ENCODE measurements at regions not wholly inside any gene's neighbourhood (a gene's known extent, or its start where the extent isn't known, plus 50 kb on each side); places are given as distances from the start of the nearest gene placed in this dataset.
A peak's percentile ranks its signal among the peaks of the same experiment; 100 is the strongest.
"Not testable (repeated sequence)": the region's sequence is repeated elsewhere in the genome, so short reads cannot be mapped to it uniquely, and the experiment has no call there.

DNA sequence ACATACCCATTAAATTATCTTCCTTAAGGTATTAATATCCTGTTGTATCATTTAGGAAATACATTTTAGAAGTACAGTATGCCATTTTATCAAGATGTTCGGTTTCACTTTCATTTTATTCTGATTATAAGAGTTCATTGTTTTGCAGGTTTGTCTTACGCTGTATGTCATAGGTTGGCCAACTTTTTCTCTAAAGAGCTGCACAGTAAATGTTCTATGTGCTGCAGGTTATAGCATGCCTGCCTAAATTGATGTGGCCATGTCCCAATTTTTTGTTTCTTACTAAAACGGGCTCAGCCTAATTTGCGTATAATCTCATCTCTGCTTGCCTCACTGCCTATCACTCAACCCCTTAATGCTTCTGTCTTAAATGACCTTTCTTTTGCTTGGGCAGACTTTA lies 126.4 kb downstream of the USP22 start:
- no peak for DNase-seq

DNA sequence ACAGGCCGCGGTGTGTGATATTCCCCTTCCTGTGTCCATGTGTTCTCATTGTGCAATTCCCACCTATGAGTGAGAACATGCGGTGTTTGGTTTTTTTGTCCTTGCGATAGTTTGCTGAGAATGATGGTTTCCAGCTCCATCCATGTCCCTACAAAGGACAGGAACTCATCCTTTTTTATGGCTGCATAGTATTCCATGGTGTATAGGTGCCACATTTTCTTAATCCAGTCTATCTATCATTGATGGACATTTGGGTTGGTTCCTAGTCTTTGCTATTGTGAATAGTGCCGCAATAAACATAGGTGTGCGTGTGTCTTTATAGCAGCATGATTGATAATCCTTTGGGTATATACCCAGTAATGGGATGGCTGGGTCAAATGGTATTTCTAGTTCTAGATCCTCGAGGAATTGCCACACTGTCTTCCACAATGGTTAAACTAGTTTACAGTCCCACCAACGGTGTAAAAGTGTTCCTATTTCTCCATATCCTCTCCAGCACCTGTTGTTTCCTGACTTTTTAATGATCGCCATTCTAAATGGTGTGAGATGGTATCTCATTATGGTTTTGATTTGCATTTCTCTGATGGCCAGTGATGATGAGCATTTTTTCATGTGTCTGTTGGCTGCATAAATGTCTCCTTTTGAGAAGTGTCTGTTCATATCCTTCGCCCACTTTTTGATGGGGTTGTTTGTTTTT lies 125.1 kb downstream of the USP22 start:
- DNase-seq: not testable (repeated sequence)

DNA sequence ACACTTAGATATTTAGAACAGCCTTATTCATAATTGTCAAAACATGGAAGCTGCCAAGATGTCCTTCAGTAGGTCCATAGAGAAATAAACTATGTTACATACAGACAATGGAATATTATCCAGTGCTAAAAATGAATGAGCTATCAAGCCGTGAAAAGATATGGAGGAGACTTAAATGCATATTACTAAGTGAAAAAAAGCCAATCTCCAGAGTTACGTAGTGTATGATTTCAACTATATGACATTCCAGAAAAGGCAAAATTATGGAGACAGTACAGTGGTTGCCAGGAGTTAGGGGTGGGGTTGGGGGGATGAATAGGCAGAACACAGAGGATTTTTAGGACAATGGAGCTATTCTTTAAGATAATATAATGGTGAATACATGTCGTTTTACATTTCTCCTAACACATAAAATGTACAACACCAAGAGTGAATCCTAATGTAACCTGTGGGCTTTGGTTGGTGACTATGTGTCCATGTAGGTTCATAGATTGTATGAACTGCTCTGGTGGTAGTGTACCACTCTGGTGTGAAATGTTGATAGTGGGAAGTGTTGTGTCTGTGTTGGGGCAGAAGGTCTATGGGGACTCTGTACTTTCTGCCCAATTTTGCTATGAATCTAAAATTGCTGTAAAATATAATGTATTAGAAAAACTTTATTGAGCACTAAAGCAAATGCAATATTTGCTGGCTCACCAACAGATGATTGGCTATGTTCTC lies 122.6 kb downstream of the USP22 start:
- DNase-seq: no peak

DNA sequence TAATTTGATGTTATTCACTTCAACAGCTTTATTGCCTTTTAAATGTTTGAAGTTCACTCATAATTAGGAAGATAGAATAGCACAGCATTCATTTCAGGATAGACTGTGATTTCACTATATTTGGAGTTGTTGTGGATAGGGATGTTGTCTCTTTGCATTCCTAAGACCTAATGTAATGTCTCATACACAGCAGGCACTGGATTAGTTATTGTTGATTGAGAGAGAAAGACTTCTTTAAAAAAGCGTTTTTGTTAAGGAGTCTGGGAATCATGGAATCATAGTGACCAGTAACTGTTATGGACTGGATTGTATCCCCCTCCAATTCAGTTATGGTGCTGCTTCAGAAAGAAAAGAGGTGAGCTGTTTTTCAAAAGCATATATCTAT lies 122.0 kb downstream of the USP22 start:
- no peak for DNase-seq

DNA sequence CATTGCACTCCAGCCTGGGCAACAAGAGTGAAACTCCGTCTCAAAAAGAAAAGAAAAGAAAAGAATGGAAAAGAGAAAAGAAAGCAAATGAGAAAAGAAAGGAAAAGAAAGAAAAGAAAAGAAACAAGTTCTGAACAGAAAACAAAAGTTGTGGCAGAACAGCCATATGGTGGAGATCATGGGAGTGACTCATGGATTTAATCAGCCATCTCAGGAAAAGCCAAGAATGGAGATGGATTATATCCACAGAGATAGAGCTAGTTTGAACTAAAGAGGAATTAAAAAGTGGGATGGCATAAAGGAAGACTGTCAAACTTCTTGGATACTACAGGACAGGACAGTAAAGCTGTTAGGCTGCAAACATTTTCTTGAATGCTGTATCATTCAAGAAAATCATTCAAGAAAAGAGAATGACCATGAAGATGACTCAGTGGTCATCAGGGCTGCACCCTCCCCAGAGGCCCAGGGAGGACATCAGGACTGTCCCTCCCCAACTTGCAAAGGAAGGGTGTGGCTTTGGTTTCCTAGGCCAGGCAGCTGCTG lies 120.6 kb downstream of the USP22 start:
- no peak for DNase-seq

DNA sequence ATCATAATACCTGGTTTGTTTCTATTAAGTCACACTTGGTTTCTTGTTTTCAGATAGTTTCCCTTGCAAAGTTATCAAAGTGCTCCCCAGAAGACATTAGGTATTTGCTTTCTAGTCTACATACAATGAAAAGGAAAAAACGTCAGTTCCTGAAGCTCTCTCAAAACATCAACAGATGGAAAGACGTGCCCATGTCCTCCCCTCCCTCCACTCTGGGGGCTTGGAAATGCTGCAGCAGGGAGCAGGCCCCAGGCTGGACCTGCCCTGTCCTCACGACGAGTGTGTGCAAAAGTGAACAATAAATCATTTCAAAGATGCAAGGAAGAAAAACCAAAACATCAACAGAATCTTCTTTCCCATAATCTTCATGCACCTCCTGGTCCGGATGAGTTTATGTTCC lies 118.5 kb downstream of the USP22 start:
- DNase-seq: no peak

DNA sequence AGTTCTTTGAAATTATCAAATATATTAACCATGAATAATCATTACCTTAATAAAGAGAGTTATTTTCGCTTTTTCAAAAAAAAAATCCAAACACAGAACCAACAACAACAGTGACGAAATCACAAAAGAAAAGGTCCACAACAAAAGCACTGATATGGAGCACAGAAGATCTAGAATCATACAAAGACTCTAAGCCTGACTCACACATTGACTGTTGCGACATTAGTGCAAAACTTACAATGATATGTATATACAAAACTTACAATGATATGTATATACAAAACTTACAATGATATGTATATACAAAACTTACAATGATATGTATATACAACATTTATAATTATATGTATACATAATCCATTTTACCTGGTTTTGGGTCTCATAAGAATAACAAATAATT lies 117.7 kb downstream of the USP22 start:
- no peak for DNase-seq

DNA sequence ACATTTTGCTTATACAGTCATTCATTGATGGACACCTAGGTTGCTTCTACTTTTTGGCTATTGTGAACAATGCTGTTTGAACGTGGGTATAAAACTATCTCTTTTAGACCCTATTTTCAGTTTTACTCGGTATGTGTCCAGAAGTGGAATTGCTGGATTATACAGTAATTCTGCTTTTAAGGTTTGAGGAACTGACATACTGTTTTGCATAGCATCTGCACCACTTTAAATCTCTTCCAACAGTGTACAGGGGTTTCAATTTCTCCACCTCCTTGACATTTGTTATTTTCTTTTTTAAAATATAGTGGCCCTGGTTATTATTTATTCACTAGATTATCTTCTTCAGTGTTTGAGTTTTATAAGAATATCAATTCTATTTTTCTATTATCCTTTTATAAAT lies 116.9 kb downstream of the USP22 start:
- no peak for DNase-seq

DNA sequence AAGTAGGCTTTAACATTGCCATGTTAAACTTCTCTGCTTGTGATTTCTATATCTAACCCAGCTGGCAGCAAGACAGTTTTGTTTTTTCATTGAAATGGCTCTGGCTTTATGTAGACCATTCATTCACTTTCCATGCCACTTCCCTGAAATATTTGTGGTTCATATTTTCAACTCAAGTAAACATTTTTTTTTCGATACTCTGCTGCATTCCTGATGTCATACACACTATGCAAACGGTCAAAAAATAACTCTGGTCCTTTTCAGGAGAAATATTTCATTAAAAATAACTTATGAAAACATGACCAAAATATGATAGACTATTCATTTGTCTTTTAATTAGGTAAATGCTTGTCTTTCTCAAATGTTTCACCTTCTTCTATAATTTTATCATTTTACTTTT lies 116.3 kb downstream of the USP22 start:
- no peak for DNase-seq

DNA sequence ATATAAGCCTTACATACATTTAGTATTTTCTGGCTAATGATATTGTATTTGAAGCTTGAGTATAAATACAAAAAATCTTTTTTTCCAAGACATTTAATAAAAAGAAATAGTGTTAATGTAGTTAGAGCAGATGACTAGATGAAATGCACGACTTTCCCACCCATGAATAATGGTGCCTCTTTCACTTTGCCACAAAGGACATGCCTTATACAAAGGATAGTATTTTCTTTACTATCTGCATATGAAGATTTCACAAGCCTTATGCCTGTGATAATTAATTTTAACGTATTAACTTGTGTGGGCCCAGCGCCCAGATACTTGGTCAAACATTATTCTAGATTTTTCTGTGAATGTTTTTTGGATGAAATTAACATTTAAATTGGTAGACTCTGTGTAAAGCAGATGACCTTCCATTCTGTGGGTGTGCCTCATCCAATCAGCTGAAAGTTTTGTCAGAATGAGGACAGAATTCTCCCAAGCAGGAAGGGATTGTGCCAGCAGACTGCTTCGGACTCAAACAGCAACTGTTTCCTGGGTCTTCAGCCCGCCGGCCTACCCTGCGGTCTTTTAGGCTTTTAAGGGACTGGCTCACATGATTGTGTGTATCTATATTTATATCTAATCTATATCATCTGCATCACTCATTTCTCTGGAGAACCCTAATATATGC lies 115.4 kb downstream of the USP22 start:
- DNase-seq: no peak

DNA sequence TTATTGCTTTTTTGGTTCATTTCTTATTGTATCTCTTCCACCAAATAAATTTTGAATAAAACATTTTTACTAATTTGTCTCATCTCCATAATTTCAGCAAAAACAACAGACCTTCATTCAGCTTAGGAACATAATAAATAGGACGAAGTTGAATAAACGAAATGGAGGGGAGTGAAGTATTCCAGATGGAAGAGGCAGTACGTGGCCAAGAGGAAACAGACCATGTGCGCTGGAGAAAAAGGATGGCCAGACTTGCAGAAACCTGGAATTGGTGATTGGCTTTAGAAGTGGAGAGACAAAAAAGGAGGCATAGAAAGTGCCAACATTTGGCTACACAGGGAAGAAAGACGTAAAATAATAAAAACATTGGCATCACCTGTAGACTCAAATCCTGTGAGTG lies 113.5 kb downstream of the USP22 start:
- DNase-seq: no peak

DNA sequence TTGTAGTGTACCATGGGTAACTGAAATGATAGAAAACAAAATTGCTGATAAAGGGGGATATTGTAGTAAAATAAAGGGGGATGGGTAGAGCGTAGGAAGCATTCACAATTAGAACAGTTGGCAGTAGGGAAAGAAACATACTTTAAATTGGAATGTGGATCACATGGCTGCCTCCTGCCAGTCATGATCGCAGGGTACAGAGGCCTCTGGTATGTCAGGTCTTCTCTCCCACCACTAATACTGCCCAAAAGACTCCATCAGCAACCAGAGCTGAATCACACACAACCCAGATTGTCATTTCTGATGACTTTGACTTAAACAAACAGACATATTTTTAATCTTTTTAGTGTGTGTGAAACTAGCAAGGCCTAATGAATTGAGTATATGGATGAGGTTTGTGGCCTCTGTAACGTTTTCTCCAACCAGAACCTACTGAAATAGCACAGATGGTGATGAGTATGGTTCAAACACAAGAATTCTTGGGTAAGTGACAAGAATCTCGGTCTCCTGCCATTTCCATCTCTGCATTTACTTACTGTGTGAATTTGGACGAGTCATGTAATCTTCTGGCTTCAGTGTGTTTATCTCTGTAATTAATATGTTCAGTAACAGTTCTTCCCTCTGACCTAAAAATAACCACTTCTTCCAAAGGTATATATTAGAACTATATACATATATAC lies 112.6 kb downstream of the USP22 start:
- no peak for DNase-seq

DNA sequence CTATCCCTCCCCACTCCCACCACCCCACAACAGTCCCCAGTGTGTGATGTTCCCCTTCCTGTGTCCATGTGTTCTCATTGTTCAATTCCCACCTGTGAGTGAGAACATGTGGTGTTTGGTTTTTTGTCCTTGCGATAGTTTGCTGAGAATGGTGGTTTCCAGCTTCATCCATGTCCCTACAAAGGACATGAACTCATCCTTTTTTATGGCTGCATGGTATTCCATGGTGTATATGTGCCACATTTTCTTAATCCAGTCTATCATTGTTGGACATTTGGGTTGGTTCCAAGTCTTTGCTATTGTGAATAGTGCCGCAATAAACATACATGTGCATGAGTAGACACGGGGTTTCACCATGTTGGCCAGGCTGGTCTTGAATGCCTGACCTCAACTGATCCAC lies 109.8 kb downstream of the USP22 start:
- not testable (repeated sequence) for DNase-seq

DNA sequence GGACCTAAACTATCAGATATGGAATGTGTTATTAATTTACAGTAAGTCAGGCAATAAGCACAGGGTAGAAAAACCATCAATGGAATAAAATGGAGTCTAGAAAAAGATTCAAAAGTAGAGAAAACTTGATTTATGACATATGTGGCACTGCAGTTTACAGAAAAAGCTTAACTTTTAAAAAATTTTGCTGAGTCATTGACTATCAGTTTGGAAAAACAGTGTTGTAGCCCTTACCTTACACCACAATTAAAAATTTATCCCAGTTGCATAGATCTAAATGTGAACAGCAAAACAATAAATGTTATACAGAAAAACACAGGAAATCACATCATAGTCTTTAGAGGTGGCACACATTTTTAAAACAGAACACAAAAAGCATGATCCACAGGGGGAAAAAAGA lies 108.5 kb downstream of the USP22 start:
- no peak for DNase-seq

DNA sequence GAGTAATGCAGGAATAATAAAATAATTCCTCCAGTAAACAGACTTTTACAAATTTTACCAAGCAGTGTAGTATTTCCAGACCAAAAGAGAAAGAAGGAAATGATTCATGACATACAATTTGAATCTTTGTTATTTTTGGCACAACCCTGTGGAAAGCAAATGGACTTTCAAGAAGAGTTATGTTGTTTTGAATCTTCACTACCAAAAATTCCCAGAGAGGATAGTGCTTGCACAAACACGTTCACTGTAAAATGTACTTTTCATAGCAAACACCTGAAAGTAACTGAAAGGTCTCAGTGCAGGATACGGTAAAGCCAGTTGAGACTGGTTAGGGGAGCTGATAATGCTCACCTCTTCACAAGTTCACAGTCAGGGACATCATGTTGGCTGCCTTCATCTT lies 107.1 kb downstream of the USP22 start:
- no peak for DNase-seq

DNA sequence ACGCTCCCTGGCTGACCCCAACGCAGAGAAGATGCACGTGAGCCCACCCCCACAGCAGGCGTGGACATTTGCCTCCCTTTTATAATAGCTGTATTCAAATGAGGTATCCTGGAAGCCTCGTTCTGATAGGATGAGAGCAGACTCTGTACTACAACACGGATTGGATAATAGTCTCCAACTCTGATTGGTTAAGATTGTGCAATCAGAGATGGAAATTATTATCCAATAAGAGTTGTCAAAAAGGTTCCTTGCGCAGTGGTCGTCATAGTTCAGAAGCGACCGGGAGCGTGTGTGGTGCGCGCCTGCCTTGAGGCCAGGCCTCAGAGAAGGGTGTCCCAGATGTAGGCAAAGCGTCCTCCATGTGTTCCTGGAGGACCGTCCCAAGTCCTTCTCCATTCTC lies 104.6 kb downstream of the USP22 start:
- DNase-seq: no peak

DNA sequence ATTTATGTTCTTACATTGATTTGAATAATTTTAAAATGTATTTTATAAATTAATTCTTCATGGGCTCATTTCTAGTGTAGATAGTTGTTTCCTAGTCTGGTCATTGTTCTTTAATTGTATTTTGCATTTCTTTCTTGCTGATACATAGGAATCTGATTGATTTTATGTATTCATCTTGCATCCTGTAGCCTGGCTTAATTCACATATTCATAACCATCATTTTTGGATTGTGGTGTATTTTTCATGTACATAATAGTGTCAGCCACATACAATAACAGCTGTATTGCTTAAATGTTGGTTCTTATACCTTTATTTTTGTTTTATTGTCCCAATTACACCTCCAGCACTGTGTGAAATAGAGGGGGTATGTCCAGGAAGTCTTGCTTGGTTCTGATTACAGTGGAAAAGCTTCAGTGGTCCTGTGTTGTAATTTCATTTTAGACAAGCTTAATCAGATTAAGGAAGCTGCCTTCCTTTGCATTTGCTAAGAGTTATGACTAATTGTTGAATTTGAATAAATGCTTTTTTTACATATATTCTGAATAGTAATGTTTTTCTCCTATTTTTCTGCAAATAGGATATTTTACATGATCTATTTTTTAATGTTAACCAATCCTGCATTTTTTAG lies 103.7 kb downstream of the USP22 start:
- DNase-seq: no peak

DNA sequence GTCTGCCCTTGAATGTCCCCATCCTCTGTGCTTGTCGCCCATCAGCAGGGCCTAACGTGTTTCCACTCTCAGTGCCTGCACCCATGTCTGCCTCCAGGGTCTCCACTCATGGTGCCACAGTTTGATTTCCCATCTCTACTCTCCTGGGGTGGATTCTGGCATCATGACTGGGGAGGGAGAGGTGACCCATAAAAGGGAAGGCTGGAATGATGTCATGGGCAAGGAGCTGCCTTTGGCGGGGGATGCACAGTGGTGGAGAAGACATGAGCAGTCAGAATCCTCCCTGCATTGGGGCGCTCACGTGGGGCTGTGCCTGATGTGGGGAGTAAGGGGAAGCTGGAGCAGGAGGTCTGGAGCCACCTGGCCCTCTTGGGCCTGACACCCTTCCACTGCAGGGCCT lies 100.9 kb downstream of the USP22 start:
- DNase-seq: no peak

DNA sequence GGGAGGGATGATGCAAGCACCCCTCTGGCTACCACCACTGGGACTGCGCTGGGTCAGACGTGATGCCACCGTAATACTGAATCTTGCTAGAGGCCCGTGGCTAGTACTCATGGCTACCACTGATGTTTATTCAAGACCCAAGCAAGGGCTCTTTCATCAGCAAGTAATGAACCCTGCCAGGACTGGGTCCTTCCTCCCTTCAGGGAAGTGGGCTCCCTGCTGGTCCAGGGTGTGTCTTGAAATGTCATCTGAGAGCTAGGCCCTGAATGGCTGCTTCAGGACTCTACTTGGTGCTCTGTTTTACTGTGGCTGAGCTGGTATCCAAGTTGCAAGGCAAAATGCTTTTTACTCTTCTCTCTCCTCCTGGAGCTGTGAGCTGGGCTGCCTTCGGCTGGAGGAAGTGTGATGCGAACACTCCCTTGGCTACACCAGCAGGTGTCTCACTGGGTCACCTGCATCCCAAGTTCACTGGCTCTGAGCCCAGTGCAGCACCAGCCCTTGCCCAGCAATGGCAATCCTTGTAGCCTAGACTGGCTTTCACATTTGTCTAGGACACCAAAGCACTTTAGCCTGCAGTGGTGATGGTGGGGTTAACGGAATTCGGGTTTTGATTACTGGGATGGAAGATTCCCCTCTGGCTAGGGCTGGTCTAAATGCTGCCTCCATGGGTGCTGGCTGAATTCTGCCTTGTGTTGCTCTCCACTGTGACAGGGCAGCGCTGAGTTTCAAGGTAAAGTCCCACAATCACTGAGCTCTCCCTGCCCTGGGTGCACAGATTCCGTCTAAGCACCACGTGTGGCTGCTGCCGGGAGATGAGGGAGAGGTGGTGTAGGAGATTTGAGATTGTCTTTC lies 98.6 kb downstream of the USP22 start:
- peak; percentile 18 for DNase-seq

DNA sequence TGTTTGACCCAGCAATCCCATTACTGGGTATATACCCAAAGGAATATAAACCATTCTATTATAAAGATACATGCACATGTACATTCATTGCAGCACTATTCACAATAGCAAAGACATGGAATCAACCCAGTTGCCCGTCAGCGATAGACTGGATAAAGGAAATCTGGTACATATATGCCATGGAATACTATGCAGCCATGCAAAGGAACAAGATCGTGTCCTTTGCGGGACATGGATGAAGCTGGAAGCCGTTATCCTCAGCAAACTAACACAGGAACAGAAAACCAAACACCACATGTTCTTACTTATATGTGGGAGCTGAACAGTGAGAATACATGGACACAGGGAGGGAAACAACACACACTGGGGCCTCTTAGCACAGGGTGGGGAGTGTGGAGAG lies 95.1 kb downstream of the USP22 start:
- not testable (repeated sequence) for DNase-seq

DNA sequence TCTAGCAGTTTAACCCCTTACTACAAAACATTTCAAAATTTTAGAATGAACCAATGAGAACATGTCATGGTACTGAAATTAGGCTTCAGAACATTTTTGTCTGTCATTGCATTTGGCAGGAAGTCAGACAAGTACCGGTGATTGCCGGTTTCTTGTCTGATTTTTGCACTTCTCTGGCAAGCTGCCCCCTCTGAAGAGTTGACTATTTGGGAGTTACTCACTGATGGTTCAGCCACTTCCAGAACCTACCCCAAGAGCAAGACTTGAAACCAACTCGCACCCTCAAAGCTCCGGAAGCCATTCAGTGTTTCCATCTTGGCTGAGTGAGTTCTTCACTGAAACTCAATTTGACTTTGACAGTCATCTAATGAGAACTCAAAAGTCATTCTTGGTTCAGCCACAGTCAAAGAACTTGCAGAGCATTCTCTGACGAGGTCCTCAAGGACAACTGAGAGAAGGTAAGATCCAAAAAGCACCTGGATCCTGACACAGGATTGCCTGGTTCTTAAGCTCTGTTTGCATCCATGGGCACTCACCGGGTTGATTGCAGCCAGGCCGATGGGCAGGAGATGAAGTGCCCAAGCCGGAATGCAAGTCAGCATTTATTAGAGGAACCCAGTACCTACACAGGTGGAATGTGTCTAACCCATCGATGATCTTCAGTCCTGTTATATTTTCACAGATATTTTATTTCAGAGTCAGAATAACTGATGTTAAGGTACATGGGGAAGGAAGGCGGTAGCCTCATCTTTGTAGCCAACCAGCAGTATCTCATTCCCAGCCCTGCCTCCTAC lies 93.6 kb downstream of the USP22 start:
- DNase-seq: no peak
